ENCODE measurements at regions not wholly inside any gene's neighbourhood (a gene's known extent, or its start where the extent isn't known, plus 50 kb on each side); places are given as distances from the start of the nearest gene placed in this dataset.

DNA sequence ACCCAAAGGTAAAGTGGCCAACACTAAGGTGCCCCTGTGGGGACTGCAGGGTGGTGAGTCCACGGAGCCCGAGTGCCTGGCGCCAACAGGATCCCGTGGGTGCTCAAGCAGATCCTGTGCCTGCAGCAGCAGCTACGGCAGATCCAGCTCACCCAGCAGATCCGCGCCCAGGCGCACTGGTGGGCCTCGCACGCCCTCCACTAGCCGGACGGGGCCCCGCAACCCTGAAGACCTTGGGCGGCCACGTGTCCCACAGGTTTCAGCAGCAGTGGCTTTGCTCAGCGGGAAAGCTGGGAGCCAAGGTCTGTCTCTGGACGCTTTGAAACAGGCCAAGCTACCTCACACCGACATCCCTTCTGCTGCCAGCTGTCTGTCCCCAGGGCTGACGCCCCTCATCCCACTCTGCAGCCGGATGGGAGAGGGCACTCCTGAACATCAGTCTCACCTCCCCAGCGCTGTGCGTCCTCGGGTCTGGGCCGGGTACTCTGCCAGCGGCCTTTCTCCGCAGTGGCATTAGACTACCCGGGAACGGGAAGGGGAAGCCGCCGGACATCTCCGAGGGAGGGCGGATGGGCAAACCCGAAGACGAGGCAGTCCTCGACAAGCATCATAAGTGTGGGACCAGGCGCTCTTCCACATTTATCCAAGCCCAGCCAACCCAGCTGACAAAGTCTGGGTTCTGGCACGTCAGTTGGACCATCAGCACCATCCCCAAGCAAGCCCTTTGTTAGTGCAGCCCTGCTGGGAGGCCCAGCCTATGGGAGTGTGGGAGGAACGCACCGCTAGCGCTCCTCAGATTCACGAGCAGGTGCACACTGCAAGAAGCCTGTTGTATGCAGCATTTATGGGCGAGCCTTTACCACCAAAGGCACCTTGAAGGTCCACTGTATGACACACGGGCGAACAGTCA is 212.6 kb upstream of the UBE2E2 start:
- no peaks in the 10 kb centered on the region for H3K27me3 ChIP-seq (ENCODE audit: control insufficient read depth in 5 of 5, insufficient read depth in 4 of 5, low read length in 5 of 5)
- H3K9ac ChIP-seq (ENCODE audit: low read length in 5 of 5), result no peak overlapping the region
- no peak overlapping the region for H3K4me3 ChIP-seq (ENCODE audit: low read depth in 1 of 5, low read length in 5 of 5)
- peaks cover 0 to 10% (median 7%) of the 10 kb centered on the region in 5 donors for H3K9me3 ChIP-seq (ENCODE audit: control insufficient read depth in 5 of 5, low read length in 5 of 5)
- H3K4me1 ChIP-seq (ENCODE audit: control insufficient read depth in 5 of 5, insufficient read depth in 5 of 5, low read length in 5 of 5), result peaks cover 0 to 9% (median 0%) of the 10 kb centered on the region in 5 donors
- no peak overlapping the region for H3K27ac ChIP-seq (ENCODE audit: low read depth, low read length)
- H3K36me3 ChIP-seq (ENCODE audit: control insufficient read depth in 5 of 5, insufficient read depth in 5 of 5, low read length in 5 of 5), result no peaks in the 10 kb centered on the region

DNA sequence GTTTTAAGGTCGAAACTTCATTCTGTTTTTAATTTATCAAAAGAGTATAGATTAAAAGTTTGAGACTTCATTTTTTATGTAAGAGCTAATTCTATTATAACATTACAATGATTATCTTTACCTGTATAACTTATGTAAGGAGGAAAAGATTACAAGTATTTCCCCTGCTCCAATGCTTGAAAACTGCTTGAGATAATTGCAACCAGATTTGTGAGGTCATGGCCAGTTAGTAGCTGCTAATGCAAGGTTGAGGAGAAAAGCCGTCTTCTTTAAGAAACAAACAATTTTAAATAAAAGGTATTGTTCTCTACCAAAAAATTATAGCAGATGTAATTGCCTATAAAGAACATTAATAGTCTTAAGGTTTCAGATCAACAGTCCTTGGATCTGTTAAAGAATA is 208.3 kb upstream of the UBE2E2 start:
- peaks cover 0 to 8% (median 0%) of the 10 kb centered on the region in 5 donors for H3K9me3 ChIP-seq (ENCODE audit: control insufficient read depth in 5 of 5, low read length in 5 of 5)
- H3K36me3 ChIP-seq (ENCODE audit: control insufficient read depth in 5 of 5, insufficient read depth in 5 of 5, low read length in 5 of 5), result no peaks in the 10 kb centered on the region
- H3K27ac ChIP-seq (ENCODE audit: low read depth, low read length), result no peak overlapping the region
- no peaks in the 10 kb centered on the region for H3K27me3 ChIP-seq (ENCODE audit: control insufficient read depth in 5 of 5, insufficient read depth in 4 of 5, low read length in 5 of 5)
- no peak overlapping the region for H3K4me3 ChIP-seq (ENCODE audit: low read depth in 1 of 5, low read length in 5 of 5)
- no peak overlapping the region for H3K9ac ChIP-seq (ENCODE audit: low read length in 5 of 5)
- H3K4me1 ChIP-seq (ENCODE audit: control insufficient read depth in 5 of 5, insufficient read depth in 5 of 5, low read length in 5 of 5), result peaks cover 0 to 8% (median 0%) of the 10 kb centered on the region in 5 donors

- Histone ChIP-seq H3K4me1 (ENCODE audit: control insufficient read depth in 5 of 5, insufficient read depth in 5 of 5, low read length in 5 of 5) (peaks cover 0 to 8% (median 0%) of the 10 kb centered on the region in 5 donors), H3K9me3 (ENCODE audit: control insufficient read depth in 5 of 5, low read length in 5 of 5) (no peaks in the 10 kb centered on the region)
Measured at GRCh38 chr3:22996920-22997571, 206.1 kb upstream of the UBE2E2 start.

DNA sequence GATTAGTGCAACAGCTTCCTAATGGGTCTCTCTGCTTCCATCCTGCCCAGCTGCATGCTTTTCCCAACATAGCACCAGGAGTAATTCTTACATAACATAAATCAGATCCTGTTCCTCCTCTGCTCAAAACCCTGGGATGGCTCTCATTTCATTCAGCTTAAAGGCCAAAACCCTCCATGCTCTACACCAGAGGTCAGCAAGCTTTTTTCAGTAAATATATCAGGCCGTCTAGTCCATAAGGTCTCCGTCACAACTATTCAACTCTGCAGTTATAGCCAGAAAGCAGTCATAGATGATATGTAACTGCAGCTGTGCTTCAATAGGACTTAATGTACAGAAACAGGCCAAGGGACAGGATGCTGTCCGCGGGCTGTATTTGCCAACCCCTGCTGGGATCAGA is 202.8 kb upstream of the UBE2E2 start:
- no peak overlapping the region for H3K27ac ChIP-seq (ENCODE audit: low read depth, low read length)
- no peak overlapping the region for H3K4me3 ChIP-seq (ENCODE audit: low read depth in 1 of 5, low read length in 5 of 5)
- no peaks in the 10 kb centered on the region for H3K9me3 ChIP-seq (ENCODE audit: control insufficient read depth in 5 of 5, low read length in 5 of 5)
- no peak overlapping the region for H3K9ac ChIP-seq (ENCODE audit: low read length in 5 of 5)
- no peaks in the 10 kb centered on the region for H3K27me3 ChIP-seq (ENCODE audit: control insufficient read depth in 5 of 5, insufficient read depth in 4 of 5, low read length in 5 of 5)
- peaks cover 0 to 10% (median 8%) of the 10 kb centered on the region in 5 donors for H3K4me1 ChIP-seq (ENCODE audit: control insufficient read depth in 5 of 5, insufficient read depth in 5 of 5, low read length in 5 of 5)
- H3K36me3 ChIP-seq (ENCODE audit: control insufficient read depth in 5 of 5, insufficient read depth in 5 of 5, low read length in 5 of 5), result no peaks in the 10 kb centered on the region

More at GRCh38 chr3:22996920-22997571, 206.1 kb upstream of the UBE2E2 start:
- H3K36me3 ChIP-seq (ENCODE audit: control insufficient read depth in 5 of 5, insufficient read depth in 5 of 5, low read length in 5 of 5), result no peaks in the 10 kb centered on the region
- no peak overlapping the region for H3K27ac ChIP-seq (ENCODE audit: low read depth, low read length)
- no peak overlapping the region for H3K4me3 ChIP-seq (ENCODE audit: low read depth in 1 of 5, low read length in 5 of 5)
- no peak overlapping the region for H3K9ac ChIP-seq (ENCODE audit: low read length in 5 of 5)
- H3K27me3 ChIP-seq (ENCODE audit: control insufficient read depth in 5 of 5, insufficient read depth in 4 of 5, low read length in 5 of 5), result no peaks in the 10 kb centered on the region

DNA sequence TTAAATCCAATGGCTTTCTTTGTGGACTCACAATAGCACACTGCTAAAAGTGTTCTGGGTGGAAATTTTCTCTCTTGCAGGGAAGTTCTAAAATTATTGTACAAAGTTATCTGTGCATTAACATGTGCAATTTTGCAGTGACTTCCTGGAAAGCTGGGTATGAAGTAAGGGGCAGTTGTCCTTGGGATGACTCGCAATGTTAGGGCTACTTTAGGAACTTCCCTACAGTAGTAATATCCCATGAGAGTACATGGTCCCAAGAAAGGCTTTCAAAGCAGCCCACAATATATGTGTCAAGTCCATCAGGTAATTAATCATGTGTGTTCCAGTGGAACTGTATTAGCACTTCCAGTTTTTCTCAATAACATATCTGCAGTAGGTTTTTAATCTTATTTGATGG is 201.0 kb upstream of the UBE2E2 start:
- Histone ChIP-seq H3K27ac (ENCODE audit: low read depth, low read length) (no peak overlapping the region), H3K27me3 (ENCODE audit: control insufficient read depth in 5 of 5, insufficient read depth in 4 of 5, low read length in 5 of 5) (no peaks in the 10 kb centered on the region), H3K4me1 (ENCODE audit: control insufficient read depth in 5 of 5, insufficient read depth in 5 of 5, low read length in 5 of 5) (peaks cover 0 to 9% (median 7%) of the 10 kb centered on the region in 5 donors), H3K36me3 (ENCODE audit: control insufficient read depth in 5 of 5, insufficient read depth in 5 of 5, low read length in 5 of 5) (no peaks in the 10 kb centered on the region), H3K4me3 (ENCODE audit: low read depth in 1 of 5, low read length in 5 of 5) (no peak overlapping the region), H3K9ac (ENCODE audit: low read length in 5 of 5) (no peak overlapping the region), H3K9me3 (ENCODE audit: control insufficient read depth in 5 of 5, low read length in 5 of 5) (no peaks in the 10 kb centered on the region)

DNA sequence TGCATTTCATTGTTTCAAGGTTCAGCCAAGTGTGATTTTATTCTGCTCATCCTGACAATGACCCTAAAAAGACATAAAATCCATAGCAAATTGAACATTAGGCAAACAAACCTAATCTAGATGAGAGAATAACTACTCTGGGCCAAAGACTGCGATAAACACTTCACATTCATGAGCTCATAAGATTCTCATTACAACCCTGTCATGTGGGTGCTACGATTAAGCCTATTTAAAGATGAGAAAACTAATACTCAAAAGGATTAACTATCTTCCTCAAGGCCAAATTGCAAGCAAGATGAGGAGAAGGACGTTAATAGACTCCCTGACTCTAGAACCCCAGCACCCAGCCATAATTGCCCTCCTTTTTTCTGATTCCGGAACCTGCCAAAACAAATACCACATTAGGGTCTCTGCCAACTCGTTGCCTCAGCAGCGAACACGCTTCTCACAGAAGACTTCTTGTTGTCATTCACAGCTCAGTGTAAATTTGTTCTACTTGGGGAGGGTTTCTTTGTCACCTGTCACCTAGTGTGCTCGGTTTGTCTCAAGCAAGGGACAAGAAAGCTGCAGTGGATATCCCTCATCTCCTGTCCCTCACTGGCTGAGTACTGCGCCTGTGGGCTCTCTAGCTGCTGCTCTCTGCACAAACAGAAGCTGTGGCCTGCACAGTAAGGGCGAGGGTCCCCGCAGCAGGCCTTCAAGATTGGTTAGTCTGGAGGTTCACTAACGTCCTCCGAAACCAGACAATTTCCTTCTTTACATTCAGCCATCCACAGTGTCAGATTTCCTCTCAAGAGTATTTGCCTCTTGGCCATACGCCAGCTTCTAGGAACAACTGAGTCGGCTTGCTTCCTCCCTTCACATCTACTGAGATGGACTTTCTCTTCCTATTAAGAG is 200.0 kb upstream of the UBE2E2 start:
- Histone ChIP-seq H3K9ac (ENCODE audit: low read length in 5 of 5) (no peak overlapping the region), H3K36me3 (ENCODE audit: control insufficient read depth in 5 of 5, insufficient read depth in 5 of 5, low read length in 5 of 5) (no peaks in the 10 kb centered on the region), H3K27ac (ENCODE audit: low read depth, low read length) (no peak overlapping the region), H3K27me3 (ENCODE audit: control insufficient read depth in 5 of 5, insufficient read depth in 4 of 5, low read length in 5 of 5) (no peaks in the 10 kb centered on the region), H3K9me3 (ENCODE audit: control insufficient read depth in 5 of 5, low read length in 5 of 5) (no peaks in the 10 kb centered on the region), H3K4me3 (ENCODE audit: low read depth in 1 of 5, low read length in 5 of 5) (peak overlapping the region in 2 of 5 donors; percentile 6 to 22), H3K4me1 (ENCODE audit: control insufficient read depth in 5 of 5, insufficient read depth in 5 of 5, low read length in 5 of 5) (peaks cover 0 to 9% (median 7%) of the 10 kb centered on the region in 5 donors)

DNA sequence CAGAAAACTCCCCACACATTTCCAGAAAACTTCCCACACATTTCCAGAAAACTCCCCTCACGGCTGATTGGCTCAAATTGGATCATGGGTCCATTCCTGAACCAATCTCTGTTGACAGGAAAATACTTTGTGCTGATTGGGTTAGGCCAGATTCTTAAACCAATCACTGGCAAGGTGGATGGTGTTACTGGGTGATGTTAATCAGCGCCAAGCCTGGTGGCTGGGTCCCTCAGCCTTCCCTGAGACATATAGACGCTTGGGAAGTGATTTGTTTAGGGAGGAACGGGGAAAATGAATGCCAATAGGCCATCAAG is 199.4 kb upstream of the UBE2E2 start:
- Histone ChIP-seq H3K9me3 (ENCODE audit: control insufficient read depth in 5 of 5, low read length in 5 of 5) (no peaks in the 10 kb centered on the region), H3K4me1 (ENCODE audit: control insufficient read depth in 5 of 5, insufficient read depth in 5 of 5, low read length in 5 of 5) (peaks cover 0 to 9% (median 7%) of the 10 kb centered on the region in 5 donors), H3K27ac (ENCODE audit: low read depth, low read length) (no peak overlapping the region), H3K9ac (ENCODE audit: low read length in 5 of 5) (no peak overlapping the region), H3K36me3 (ENCODE audit: control insufficient read depth in 5 of 5, insufficient read depth in 5 of 5, low read length in 5 of 5) (no peaks in the 10 kb centered on the region), H3K27me3 (ENCODE audit: control insufficient read depth in 5 of 5, insufficient read depth in 4 of 5, low read length in 5 of 5) (no peaks in the 10 kb centered on the region), H3K4me3 (ENCODE audit: low read depth in 1 of 5, low read length in 5 of 5) (no peak overlapping the region)

GRCh38 chr3:23004971-23005370 is 198.2 kb upstream of the UBE2E2 start:
- peaks cover 0 to 9% (median 7%) of the 10 kb centered on the region in 5 donors for H3K4me1 ChIP-seq (ENCODE audit: control insufficient read depth in 5 of 5, insufficient read depth in 5 of 5, low read length in 5 of 5)
- no peaks in the 10 kb centered on the region for H3K9me3 ChIP-seq (ENCODE audit: control insufficient read depth in 5 of 5, low read length in 5 of 5)
- no peaks in the 10 kb centered on the region for H3K36me3 ChIP-seq (ENCODE audit: control insufficient read depth in 5 of 5, insufficient read depth in 5 of 5, low read length in 5 of 5)
- no peak overlapping the region for H3K4me3 ChIP-seq (ENCODE audit: low read depth in 1 of 5, low read length in 5 of 5)
- H3K27me3 ChIP-seq (ENCODE audit: control insufficient read depth in 5 of 5, insufficient read depth in 4 of 5, low read length in 5 of 5), result no peaks in the 10 kb centered on the region
- H3K27ac ChIP-seq (ENCODE audit: low read depth, low read length), result no peak overlapping the region
- no peak overlapping the region for H3K9ac ChIP-seq (ENCODE audit: low read length in 5 of 5)

- Histone ChIP-seq H3K9ac (ENCODE audit: low read length in 5 of 5) (no peak overlapping the region), H3K27me3 (ENCODE audit: control insufficient read depth in 5 of 5, insufficient read depth in 4 of 5, low read length in 5 of 5) (no peaks in the 10 kb centered on the region), H3K27ac (ENCODE audit: low read depth, low read length) (no peak overlapping the region), H3K36me3 (ENCODE audit: control insufficient read depth in 5 of 5, insufficient read depth in 5 of 5, low read length in 5 of 5) (no peaks in the 10 kb centered on the region), H3K4me1 (ENCODE audit: control insufficient read depth in 5 of 5, insufficient read depth in 5 of 5, low read length in 5 of 5) (peaks cover 4 to 28% (median 21%) of the 10 kb centered on the region in 5 donors), H3K4me3 (ENCODE audit: low read depth in 1 of 5, low read length in 5 of 5) (no peak overlapping the region), H3K9me3 (ENCODE audit: control insufficient read depth in 5 of 5, low read length in 5 of 5) (no peaks in the 10 kb centered on the region)
Measured at GRCh38 chr3:23017801-23018200, 185.3 kb upstream of the UBE2E2 start.
